GM19468 (cell line): ENCODE measurements at regions not wholly inside any gene's neighbourhood (a gene's known extent, or its start where the extent isn't known, plus 50 kb on each side); places are given as distances from the start of the nearest gene placed in this dataset.

Experiments used
- ATAC-seq: cut with Tn5 transposase; IDR thresholded peaks from one replicate; pipeline ENCODE4 v1.9.1; 2021; ENCODE audit warnings: mild to moderate bottlenecking, moderate library complexity, moderate number of reproducible peaks; ENCODE audit not compliant: unreplicated experiment; ENCODE audit errors: extremely low read depth

DNA sequence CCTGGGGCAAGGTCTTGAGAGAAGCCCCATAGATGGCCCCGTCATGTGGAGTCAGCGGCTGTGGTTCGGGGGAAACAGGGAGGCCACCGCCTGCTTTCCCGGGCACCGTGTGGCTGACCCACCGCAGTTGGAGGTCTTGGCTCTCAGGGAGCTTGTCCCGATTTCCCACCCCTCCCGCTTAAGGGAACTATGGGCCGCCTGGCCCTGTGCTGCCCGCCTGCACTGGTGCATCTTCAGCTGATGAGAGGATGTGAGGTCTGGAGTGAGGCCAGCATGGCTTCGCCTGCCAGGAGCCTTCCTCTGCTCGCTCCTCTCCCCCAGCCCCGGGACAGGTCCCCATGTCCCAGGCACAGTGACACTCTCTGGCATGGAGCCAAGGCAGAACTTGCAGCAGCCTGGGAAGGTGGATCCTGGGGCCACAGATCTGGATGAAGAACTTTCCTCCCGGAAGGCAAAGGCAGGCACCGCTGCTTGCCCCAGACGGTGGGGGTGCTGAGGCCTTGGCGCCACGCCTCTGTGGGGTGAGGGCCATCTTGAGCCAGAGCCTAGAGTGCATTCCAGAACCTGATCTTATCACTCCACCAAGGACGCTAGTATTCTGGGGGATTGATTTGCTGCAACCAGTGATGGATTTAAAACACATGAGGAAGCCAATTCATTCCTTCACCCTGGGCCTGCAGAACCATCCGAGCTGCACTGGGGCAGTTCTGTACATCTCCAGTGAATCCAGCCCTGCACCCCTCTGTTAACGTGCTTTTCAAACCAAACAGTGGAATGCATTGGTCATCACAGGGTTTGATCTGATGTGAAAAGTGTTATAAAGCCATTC is 178.6 kb upstream of the TNRC6C start:
- no peak for ATAC-seq

DNA sequence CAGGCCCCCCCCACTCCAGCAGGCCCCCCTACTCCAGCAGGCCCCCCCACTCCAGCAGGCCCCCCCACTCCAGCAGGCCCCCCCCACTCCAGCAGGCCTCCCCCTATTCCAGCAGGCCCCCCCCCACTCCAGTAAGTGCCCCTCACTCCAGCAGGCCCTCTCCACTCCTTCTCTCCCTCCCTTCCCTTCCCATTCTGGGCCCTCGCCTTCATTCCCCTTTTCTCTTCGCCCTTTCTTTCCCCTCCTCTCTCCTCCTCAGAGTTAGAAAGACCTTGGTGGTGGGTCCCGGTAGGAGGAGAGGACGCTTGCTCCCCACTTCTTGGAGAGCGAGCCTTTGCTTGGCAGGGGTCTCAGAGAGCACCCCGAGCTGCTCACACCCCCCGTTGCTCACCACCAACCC is 177.0 kb upstream of the TNRC6C start:
- ATAC-seq, result no peak

DNA sequence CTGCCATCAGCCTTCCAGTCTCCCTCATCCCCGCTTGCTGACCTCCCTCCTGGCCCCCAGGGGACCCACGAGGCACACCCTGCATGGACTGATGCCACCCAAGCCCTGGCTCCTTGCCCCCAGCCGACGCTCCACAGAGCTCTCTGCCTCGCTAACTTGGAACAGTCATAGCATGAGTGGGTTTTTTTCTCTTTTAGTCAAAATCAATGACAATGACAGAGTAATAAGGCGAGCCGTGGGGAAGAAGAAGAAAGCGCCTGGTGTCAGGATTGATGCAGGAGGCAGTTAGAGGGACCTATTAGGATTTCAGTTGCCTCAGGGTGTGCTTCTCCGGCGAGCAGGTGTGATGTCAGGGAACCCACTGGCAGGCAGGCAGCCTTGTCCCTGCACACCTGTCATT is 176.3 kb upstream of the TNRC6C start:
- no peak for ATAC-seq

DNA sequence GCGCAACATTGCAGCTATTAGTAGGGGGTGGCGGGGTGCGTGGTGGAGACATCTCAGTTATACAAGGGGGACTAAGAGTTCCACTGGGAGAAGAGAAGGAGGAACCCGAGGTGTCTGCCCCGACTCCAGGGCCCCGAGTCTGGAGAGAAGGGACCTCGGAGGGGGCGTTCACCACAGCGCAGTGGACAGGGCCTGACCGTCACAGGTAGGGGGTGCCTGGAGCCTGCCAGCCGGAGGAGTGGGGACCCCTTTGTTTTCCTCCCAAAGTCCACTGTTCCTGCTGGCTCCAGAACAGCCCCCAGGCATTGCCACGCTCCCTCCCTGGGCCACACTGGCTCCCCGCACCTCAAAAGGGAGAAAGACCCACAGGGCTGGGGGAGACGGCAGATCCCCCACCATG is 175.9 kb upstream of the TNRC6C start:
- ATAC-seq, result no peak

DNA sequence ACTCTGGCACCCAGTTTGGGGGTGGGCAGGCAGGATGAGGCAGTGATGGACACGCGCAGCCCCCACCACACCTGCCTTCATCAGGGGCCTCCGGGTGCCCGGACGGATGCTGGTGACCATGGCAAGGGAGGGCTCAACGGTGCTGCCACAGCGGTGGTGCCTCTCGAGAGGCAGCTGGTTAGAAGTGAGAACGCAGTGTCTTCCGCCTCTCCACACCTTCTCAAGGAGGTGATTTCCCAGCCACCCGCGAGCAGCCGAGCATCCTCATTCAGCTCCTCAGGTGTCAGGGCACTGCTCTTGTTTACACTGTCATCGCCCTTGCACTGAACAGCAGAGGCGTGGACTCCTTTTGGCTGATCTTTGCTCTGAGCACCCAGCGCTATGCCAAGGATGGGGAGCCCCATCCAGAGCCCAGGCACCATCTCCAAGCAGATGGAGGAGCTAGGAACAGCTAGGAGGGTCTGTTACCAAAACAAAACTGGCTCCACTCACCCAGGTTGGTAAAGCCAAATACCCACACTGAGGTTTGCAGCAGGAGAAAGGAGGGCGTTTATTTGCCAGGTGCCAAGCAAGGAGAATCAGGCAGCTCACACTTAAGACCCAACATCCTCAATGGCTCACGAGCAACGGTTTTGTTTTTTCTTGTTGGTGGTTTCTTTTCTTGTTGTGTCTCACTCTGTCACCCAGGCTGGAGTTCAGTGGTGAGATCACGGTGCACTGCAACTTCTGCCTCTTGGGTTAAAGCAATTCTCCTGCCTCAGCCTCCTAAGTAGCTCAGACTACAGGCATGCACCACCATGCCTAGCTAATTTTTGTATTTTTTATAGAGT is 174.3 kb upstream of the TNRC6C start:
- no peak for ATAC-seq

DNA sequence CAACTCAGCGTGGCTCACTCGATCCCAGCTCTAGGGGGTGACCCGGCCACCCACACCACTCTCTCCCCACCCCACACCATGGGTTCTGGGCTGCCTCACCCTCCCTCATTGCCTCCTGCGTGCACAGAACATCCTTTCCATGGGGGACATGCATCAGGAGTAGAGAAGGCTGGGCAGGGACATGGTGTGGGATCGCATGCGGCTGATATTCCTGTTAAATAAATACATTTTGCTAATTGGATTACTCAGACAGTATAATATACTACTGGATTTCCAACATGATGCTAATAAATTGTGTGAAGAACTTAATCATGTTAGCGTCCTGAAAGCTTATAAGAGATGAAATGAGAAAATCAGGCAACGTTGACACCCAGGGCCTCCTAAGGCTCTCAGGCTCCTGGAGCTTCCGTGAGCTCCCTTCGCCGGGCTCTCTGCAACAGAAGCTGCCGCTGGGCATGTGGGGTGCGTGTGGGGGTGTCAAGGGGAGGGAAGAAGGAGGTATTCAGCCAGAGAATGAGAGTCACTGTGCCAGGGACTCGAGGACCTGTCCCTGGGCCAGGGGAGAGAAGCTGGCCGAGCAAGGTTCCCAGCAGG is 173.1 kb upstream of the TNRC6C start:
- no peak for ATAC-seq

DNA sequence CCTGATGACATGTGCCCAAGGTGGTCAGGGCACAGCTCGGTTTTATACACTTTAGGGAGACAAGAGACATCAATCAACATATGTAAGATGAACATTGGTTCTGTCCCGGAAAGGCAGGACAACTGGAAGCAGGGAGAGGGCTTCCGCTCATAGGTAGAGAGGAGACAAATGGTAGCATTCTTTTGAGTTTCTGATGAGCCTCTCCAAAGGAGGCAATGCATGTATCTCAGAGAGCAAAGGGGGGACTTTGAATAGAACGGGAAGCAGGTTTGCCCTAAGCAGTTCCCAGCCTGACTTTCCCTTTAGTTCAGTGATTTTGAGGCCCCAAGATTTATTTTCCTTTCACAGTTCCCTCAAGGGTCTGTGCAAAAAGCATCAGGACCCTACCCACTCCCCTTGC is 172.4 kb upstream of the TNRC6C start:
- ATAC-seq, result no peak

DNA sequence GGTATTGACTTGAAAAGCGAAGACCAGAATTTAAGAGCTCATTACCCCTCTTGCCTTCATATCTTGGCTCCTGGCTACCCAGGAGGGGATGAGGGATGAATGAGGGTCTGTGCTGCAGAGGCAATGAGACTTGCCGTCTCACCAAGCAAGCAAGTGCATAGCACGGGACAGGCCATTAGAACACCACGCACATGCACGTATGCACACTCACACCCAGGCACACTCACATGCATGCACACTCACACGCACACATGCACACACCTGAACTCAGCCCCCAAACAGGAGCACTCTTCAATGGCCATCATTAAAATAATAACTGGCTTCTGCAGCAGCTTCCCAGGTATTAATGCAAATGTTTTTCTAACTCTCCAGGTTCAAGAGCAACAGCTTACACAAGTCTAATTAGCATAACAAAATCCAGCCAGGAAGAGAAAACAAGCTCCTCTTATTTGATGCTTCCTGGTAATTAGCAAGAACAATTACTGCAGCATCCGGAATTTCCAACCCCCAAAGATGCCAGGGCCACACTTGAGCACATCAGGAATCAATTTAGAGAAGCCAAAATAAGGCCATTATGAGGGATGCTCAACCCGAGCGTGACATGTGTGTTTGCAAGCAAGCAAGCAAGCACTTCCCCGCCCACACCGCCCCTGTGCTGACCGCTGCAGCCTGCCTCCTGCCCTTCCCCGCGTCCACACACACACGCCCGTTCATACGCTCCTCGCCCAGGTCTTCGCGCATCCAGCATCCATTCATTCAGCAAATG is 171.6 kb upstream of the TNRC6C start:
- ATAC-seq, result no peak

DNA sequence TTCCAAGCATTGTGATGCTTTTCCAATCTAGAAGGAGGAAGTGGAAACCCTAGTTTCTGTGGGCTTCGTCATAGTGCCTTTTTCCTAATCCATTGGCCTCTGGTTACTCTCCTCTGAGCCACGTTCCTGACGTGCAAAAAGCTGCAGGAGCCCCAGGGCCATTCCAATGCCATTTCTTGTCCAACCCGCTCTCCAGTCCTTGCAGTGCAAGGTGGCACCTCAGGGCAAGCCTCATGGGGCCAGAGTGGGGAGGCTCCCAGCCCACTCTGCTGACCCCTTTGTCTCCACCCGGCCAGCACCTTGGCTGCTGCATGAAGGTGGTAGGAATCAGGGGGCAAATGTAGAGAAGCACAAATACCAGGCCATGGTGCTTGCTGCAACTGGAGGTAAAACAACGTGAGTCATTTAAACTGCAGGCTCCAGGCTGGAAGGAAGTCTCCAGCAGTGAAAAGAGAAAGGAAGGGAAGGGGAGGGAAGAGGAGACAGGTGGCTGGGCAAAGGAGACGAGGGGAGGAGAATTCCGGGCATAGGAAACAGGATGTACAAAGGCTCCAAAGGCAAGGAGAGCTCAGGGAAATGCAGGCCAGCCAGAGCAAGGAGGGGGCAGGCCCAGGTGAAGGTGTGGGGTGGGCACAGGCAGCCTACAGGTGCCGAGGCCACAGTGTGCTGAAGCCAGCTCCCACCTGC is 168.2 kb upstream of the TNRC6C start:
- ATAC-seq, result no peak

DNA sequence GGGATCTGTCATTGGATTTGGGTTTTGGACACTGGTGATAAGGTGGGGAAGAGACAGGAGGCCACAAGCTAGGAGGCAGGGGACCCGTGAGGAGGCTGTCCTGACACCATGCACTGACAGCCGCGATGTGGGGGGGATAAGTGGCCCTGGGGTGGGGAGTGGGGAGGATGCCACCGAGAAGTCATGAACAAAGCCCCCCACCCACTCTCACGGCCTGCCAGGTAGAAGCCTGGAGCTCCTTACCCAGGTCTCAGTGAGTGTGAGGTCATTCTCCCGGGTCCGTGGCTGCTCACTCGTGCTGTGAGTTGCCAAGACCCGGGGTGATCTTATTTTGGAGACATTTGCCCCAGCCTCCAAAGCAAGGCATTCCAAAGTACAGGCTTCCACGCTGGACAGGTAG is 165.9 kb upstream of the TNRC6C start:
- ATAC-seq, result no peak

DNA sequence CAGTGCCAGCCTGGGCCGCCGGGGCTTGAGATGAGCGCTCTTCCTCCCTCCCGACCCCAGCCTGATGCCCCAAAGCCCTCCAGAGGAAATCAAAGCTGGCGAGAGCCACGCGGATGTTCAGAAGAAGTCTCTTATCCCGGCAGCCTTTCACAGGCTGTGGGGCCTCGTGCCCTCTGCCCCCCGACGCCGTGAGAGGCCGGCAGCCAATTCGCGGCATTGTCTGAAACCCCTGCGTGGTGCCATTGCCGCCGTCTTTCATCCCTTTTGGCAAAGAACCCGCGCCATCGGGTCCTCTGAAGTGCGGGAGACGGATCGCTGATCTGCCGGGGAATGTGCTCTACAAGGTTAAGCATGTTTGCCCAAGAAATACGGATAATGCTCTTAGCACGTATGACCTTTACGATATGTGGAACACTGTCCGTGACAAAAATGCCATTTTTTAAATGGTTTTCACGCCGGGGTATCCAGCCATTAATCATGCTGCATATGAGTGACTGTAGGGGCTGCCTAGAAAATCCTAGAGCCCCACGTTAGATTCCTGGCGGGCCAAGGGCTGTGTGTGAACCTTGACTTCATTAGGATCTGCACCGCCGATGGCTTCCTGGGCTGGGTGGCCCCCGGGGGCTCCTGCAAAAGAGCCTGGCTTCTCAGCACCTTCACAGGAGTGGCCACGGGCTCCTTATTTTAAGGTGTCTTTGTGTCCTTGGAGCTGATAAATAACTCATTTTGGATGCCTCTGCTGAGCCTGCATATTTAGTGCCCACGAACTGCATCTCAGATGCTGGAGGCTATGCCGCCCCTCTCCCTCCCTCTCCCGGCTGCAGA is 165.1 kb upstream of the TNRC6C start:
- no peak for ATAC-seq

DNA sequence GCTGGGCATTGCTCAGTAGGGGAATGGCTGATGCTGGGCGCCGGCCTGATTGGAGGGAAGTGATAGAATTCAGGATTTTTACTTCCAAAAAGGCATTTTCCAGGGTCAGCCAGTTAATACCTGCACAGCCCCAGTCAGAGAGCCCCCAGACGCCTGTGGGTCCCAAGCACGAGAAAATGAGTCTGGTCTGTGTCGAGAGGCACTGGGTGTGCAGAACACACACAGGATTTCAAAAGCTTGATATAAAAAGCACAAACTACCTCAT is 164.6 kb upstream of the TNRC6C start:
- no peak for ATAC-seq

DNA sequence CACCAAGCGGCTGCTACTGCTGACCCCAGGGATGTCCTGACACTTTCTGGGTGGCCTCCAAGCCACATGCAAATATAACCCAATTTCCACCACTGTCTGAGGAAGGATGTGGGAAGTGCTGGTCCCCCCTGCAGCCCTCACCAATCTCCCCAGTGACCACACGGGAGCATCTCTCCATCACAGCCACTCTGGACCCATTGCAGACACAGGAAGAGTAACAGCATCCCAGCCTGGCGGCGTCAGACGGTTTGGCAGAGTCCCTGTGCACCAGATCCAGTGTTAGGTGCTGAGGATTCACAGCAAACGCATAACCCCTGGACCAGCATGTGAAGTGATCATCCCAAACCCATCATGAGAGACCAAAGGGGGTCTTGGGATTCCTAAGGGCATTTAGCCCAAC is 163.7 kb upstream of the TNRC6C start:
- no peak for ATAC-seq

DNA sequence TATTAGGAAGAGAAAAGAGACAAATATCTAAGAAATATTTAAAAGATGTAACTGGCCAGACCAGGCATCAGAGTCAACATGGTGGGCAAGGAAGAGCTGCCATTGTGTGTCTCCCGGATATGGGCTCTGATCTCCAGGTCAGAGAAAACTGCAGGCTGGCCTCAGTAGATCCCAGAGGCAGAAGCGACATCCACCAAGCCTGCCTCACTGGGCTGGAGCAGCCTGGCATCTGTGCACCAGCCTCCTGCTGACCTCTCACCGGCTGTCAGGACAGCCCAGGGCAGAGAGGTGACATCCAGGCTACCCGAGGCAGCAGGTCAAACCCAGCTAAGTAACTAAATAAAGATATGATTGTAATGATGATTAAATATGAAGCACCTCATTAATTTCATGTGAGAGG is 162.8 kb upstream of the TNRC6C start:
- no peak for ATAC-seq

DNA sequence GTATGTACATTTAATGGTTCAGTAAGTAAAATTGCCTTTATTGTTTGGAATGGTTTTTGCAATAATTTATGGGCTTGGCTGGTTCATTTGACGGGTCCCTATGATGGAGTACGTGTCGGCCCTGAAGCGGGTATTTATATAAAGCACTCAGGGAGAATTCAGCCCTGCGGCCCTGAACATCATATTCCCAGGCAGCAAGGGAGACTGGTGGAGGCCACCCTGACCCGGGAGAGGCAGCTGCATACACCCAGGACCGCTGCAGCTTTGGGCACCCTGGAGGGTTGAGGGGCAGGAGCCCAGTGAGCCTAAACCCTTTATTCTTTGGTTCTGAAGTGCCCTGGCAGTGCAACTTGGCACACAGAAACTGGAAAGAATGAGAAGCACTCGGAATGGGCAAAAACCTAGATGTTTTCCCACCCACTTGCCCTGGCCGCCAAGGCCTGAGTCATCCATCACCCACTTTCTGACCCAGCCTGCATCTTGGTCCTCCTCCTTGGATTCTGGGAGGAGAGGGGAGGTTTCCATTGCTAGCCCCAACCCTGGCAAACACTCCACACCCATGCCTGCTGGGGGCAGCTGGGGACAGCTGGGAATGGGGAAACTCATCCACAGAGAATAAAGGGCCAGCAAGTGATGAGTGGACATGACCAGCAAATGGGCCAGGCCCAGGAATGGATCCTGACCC is 162.2 kb upstream of the TNRC6C start:
- ATAC-seq, result no peak

DNA sequence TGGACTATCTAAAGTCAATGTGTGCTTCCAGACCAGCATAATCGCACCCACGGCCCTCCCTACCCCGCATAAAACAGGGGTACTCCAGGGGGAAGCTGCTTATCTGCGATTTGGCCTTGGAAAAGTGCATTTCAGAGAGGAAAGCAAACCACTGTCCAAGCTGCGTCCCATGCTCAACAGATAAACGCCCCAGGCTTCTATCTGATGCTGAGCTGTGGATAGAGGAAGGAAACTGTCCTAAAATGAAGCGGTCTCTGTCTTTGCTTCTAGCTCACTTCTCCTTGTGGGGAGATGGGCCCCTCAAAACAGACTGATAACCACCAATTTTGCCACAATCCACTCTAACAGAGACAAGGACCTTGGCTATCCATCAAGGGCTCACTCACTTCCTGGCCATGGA is 160.5 kb upstream of the TNRC6C start:
- ATAC-seq, result no peak

DNA sequence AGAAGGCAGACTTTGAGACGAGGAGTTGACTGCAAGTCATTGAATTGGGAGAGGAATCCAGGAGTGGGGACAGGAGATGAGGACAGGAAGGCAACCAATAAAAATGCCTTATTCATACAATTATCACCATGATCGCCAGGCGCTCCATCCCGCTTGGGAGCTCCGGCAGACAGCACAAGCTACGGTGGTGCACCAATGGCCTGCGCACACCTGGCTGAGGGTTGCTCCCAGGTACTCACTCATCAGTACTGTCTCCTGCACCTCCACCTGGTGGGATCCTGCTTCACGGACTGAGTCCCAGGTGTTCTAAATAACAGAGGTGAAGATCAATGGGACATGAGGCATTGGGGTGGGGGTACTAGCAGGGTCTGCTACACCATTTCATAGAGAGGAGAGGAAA is 160.0 kb upstream of the TNRC6C start:
- no peak for ATAC-seq

DNA sequence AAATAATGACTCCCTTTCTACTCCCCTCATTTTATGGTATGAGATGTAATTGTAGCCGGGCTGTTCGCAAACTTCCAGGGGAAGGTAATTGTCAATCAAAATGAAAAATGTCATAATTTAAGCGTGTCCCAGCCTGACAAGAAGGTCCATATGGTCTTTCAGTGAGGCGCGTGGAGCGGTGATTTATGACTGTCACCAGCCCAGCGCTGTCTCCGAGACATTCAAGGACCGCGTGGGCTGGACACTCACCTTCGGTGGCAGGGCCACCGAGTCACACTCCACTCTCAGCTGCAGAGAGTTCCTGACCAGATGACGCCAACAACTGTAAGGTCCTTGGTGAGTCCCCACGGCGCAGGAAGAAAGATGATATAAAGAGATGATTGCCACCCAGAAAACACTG is 157.7 kb upstream of the TNRC6C start:
- ATAC-seq, result no peak
